Hematopoietic multipotent progenitor cell treated with erythropoietin and hydrocortisone succinate and interleukin-3 and kit ligand, for 8 days (in vitro differentiated cells): ENCODE measurements at regions not wholly inside any gene's neighbourhood (a gene's known extent, or its start where the extent isn't known, plus 50 kb on each side); places are given as distances from the start of the nearest gene placed in this dataset.
"Not testable (repeated sequence)": the region's sequence is repeated elsewhere in the genome, so short reads cannot be mapped to it uniquely, and the experiment has no call there.

Source experiments
- DNase-seq: peaks from one replicate; pipeline ENCODE4 v3.0.0-alpha.2; 2015

- no peak for DNase-seq
Observed at GRCh38 chr11:134840945-134841344, 428.9 kb upstream of the B3GAT1 start.

- DNase-seq = not testable (repeated sequence)
Observed at GRCh38 chr11:134840165-134840564, 428.1 kb upstream of the B3GAT1 start.

- no peak for DNase-seq
Observed at GRCh38 chr11:134838708-134839107, 426.7 kb upstream of the B3GAT1 start.

- no peak for DNase-seq
Observed at GRCh38 chr11:134837887-134838232, 425.8 kb upstream of the B3GAT1 start.

- no peak for DNase-seq
Observed at GRCh38 chr11:134837166-134837886, 425.3 kb upstream of the B3GAT1 start.

- no peak for DNase-seq
Observed at GRCh38 chr11:134836561-134836960, 424.5 kb upstream of the B3GAT1 start.

- no peak for DNase-seq
Observed at GRCh38 chr11:134835561-134835960, 423.5 kb upstream of the B3GAT1 start.

GRCh38 chr11:134830312-134830711 lies 418.3 kb upstream of the B3GAT1 start:
- DNase-seq = no peak

GRCh38 chr11:134823970-134824369 lies 411.9 kb upstream of the B3GAT1 start:
- no peak for DNase-seq

GRCh38 chr11:134822897-134823296 lies 410.9 kb upstream of the B3GAT1 start:
- no peak for DNase-seq

- DNase-seq = no peak
Observed at GRCh38 chr11:134821422-134821821, 409.4 kb upstream of the B3GAT1 start.

GRCh38 chr11:134819041-134819440 lies 407.0 kb upstream of the B3GAT1 start:
- DNase-seq = no peak

GRCh38 chr11:134818516-134818915 lies 406.5 kb upstream of the B3GAT1 start:
- DNase-seq = no peak

- DNase-seq = no peak
Observed at GRCh38 chr11:134815404-134815803, 403.4 kb upstream of the B3GAT1 start.

GRCh38 chr11:134807997-134808396 lies 396.0 kb upstream of the B3GAT1 start:
- no peak for DNase-seq

GRCh38 chr11:134802598-134802997 lies 390.6 kb upstream of the B3GAT1 start:
- no peak for DNase-seq

GRCh38 chr11:134802116-134802515 lies 390.1 kb upstream of the B3GAT1 start:
- DNase-seq = no peak

- no peak for DNase-seq
Observed at GRCh38 chr11:134801570-134801969, 389.5 kb upstream of the B3GAT1 start.

- DNase-seq = no peak
Observed at GRCh38 chr11:134800826-134801225, 388.8 kb upstream of the B3GAT1 start.

- DNase-seq = no peak
Observed at GRCh38 chr11:134800130-134800529, 388.1 kb upstream of the B3GAT1 start.

GRCh38 chr11:134799386-134799785 lies 387.3 kb upstream of the B3GAT1 start:
- no peak for DNase-seq

GRCh38 chr11:134797411-134798089 lies 385.5 kb upstream of the B3GAT1 start:
- no peak for DNase-seq

- DNase-seq = no peak
Observed at GRCh38 chr11:134795017-134795416, 383.0 kb upstream of the B3GAT1 start.

GRCh38 chr11:134794192-134794591 lies 382.1 kb upstream of the B3GAT1 start:
- no peak for DNase-seq

GRCh38 chr11:134792677-134793076 lies 380.6 kb upstream of the B3GAT1 start:
- DNase-seq = no peak
